ENCODE measurements at regions not wholly inside any gene's neighbourhood (a gene's known extent, or its start where the extent isn't known, plus 50 kb on each side); places are given as distances from the start of the nearest gene placed in this dataset.

DNA sequence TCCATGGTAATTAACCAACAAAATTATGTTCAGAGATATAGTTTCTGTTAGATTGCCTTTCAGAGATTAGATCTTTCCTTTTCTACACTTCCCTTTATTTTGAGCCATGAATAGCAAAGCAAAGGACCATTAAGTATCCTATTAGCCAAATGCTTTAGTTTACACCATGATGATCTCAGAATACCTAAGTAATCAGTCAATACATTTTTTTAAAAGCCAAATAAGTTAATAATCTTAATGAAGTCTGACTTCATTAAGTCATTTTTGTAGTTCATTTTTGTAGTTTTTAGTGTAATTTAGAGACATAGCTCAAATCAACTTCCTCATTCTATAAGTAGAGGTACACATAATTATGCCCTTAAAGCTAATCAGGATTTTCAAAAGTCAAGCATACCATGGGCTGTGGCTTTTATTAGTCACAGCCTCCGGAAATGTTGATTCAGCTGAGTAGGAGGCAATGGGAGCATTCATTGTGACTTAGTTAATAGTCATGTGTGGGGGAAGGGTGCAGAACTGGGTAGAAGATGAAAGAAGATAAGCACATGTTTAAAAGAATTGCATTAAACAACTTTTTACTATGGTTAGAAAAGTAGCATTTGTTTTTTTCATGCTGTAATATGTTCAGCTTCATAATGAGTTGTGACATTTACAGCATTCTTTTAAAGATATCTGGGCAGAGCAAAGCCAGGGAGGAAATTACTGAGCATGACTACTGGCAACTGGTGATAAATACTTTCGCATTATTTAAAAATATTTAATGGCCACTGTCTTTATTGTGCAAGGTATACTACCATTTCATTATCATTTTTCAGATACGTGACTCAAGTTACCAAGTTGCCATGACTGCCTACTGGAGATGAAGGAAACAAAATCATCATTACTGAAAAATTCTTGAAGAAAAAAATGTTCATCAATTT, 57.3 kb upstream of the CCDC71L start:
- H2BK20ac ChIP-seq (ENCODE audit: low read depth, low read length, poor library complexity, severe bottlenecking), result no peak overlapping the region
- WGBS (ENCODE audit: extremely low coverage, insufficient read length, low lambda C conversion rate), result no CpG with 5 or more reads among the region's 3 CpGs
- Mint-ChIP-seq H3K9me3 (peaks cover 2 to 8% of the 10 kb centered on the region in 2 experiments; a peak in 3 of 5 replicates), H3K27ac (no peak overlapping the region), H3K4me1 (peaks cover 2 to 3% of the 10 kb centered on the region in 2 experiments), H3K4me3 (no peak overlapping the region), H3K27me3 (ENCODE audit: low read depth) (peaks cover 7% of the 10 kb centered on the region), H3K36me3 (ENCODE audit: insufficient read depth in 1 of 3, low read depth in 3 of 3) (no peaks in the 10 kb centered on the region; a peak in 1 of 7 replicates)
- no peak overlapping the region for H3T11ph ChIP-seq (ENCODE audit: low read length)
- H2BK5ac ChIP-seq (ENCODE audit: insufficient read length, low read length), result no peak overlapping the region
- TF ChIP-seq, protein P1, sequence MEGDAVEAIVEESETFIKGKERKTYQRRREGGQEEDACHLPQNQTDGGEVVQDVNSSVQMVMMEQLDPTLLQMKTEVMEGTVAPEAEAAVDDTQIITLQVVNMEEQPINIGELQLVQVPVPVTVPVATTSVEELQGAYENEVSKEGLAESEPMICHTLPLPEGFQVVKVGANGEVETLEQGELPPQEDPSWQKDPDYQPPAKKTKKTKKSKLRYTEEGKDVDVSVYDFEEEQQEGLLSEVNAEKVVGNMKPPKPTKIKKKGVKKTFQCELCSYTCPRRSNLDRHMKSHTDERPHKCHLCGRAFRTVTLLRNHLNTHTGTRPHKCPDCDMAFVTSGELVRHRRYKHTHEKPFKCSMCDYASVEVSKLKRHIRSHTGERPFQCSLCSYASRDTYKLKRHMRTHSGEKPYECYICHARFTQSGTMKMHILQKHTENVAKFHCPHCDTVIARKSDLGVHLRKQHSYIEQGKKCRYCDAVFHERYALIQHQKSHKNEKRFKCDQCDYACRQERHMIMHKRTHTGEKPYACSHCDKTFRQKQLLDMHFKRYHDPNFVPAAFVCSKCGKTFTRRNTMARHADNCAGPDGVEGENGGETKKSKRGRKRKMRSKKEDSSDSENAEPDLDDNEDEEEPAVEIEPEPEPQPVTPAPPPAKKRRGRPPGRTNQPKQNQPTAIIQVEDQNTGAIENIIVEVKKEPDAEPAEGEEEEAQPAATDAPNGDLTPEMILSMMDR (conservative IDR thresholded peaks at IDR 0.05), result no peak
- no peaks in the 10 kb centered on the region for H3K79me1 ChIP-seq (ENCODE audit: insufficient read depth, low read depth, low read length, poor library complexity, severe bottlenecking)
- H3K4me1 ChIP-seq (ENCODE audit: insufficient read depth, low read length), result no peaks in the 10 kb centered on the region
- no peak overlapping the region for H4K91ac ChIP-seq (ENCODE audit: insufficient read length, low read depth, low read length)
- H3K4me2 ChIP-seq (ENCODE audit: insufficient read depth, insufficient read length, low read length), result no peak overlapping the region
- no peak overlapping the region for H2BK120ac ChIP-seq (ENCODE audit: low read depth, low read length, poor library complexity, severe bottlenecking)
- H3K9ac ChIP-seq (ENCODE audit: extremely low read depth, insufficient read length, low read length), result no peak overlapping the region
- no peak overlapping the region for H2AK5ac ChIP-seq (ENCODE audit: insufficient read length, low read length)
- H4K8ac ChIP-seq (replicated peaks; ENCODE audit: insufficient read length, low read depth, low read length), result no peak overlapping the region
- H3K23ac ChIP-seq (ENCODE audit: insufficient read length, low read depth, low read length), result no peak overlapping the region
- H3K9me3 ChIP-seq (ENCODE audit: control insufficient read depth, low read depth, low read length), result no peaks in the 10 kb centered on the region
- no peak overlapping the region for H2AFZ ChIP-seq (ENCODE audit: low read length)
- H4K20me1 ChIP-seq (ENCODE audit: control insufficient read depth, insufficient read depth, insufficient read length), result no peaks in the 10 kb centered on the region
- H3K79me2 ChIP-seq (ENCODE audit: insufficient read depth, low read length), result no peaks in the 10 kb centered on the region
- H3K23me2 ChIP-seq (ENCODE audit: insufficient read length, low read depth, low read length, poor library complexity, severe bottlenecking), result no peaks in the 10 kb centered on the region
- H3K14ac ChIP-seq (ENCODE audit: insufficient read depth, low read length), result no peak overlapping the region
- no peak overlapping the region for H2BK15ac ChIP-seq (ENCODE audit: low read depth, low read length)
- no peaks in the 10 kb centered on the region for H3K27me3 ChIP-seq (ENCODE audit: insufficient read depth, low read length)
- H4K5ac ChIP-seq (ENCODE audit: insufficient read length, low read depth, low read length), result no peak overlapping the region
- no peak overlapping the region for H3K56ac ChIP-seq (ENCODE audit: insufficient read length, low read depth, low read length)
- no peak overlapping the region for H3K27ac ChIP-seq (ENCODE audit: insufficient read length, low read depth, low read length)
- no peak overlapping the region for H3K18ac ChIP-seq (ENCODE audit: insufficient read length, low read depth, low read length)
- H2BK12ac ChIP-seq (ENCODE audit: insufficient read length, low read depth, low read length), result no peak overlapping the region
- no peak for DNase-seq
- H3K4ac ChIP-seq (ENCODE audit: low read depth, low read length), result no peak overlapping the region
